GM10266 (cell line): ENCODE measurements at regions not wholly inside any gene's neighbourhood (a gene's known extent, or its start where the extent isn't known, plus 50 kb on each side); places are given as distances from the start of the nearest gene placed in this dataset.
"Not testable (repeated sequence)": the region's sequence is repeated elsewhere in the genome, so short reads cannot be mapped to it uniquely, and the experiment has no call there.

Source experiments
- DNase-seq: peaks from one replicate; pipeline ENCODE4 v3.0.0; 2012; ENCODE audit errors: extremely low spot score
- CTCF ChIP-seq: IDR thresholded peaks from 2 replicates; pipeline ENCODE4 v1.5.1; 2012; ENCODE audit warnings: mild to moderate bottlenecking, low read depth; ENCODE audit not compliant: control insufficient read depth, insufficient read depth; ENCODE audit errors: missing control alignments

GRCh38 chr6:80872951-80873308 lies 766.5 kb downstream of the BCKDHB start:
- no peak for DNase-seq
- TF ChIP-seq CTCF = no peak

GRCh38 chr6:80872199-80872950 lies 765.9 kb downstream of the BCKDHB start:
- TF ChIP-seq CTCF = no peak
- no peak for DNase-seq

- DNase-seq = no peak
- TF ChIP-seq CTCF = no peak
These were observed 756.3 kb downstream of the BCKDHB start for GRCh38 chr6:80862756-80863155.

- DNase-seq = no peak
- no peak for TF ChIP-seq CTCF
These were observed 753.6 kb downstream of the BCKDHB start for GRCh38 chr6:80860107-80860506.

- DNase-seq = not testable (repeated sequence)
These were observed 741.5 kb downstream of the BCKDHB start for GRCh38 chr6:80847973-80848372.

- DNase-seq = no peak
- TF ChIP-seq CTCF = no peak
These were observed 725.9 kb downstream of the BCKDHB start for GRCh38 chr6:80832337-80832736.

GRCh38 chr6:80793411-80793810 lies 686.9 kb downstream of the BCKDHB start:
- DNase-seq = no peak
- no peak for TF ChIP-seq CTCF

- DNase-seq = no peak
- no peak for TF ChIP-seq CTCF
These were observed 685.7 kb downstream of the BCKDHB start for GRCh38 chr6:80792151-80792550.
